ENCODE measurements at regions not wholly inside any gene's neighbourhood (a gene's known extent, or its start where the extent isn't known, plus 50 kb on each side); places are given as distances from the start of the nearest gene placed in this dataset.

- no peak for TF ChIP-seq CTCF (conservative IDR thresholded peaks at IDR 0.05; ENCODE audit: low read length)
- no peak for TF ChIP-seq EZH2phosphoT487 (IDR thresholded peaks at IDR 0.05; ENCODE audit: borderline replicate concordance, low read depth, low read length)
Measured at GRCh38 chr19:46950526-46951170, 69.0 kb upstream of the NPAS1 start.

Data from OCI-LY7 (cell line).